Esophagus squamous epithelium (tissue), 5 donors: ENCODE measurements at regions not wholly inside any gene's neighbourhood (a gene's known extent, or its start where the extent isn't known, plus 50 kb on each side); places are given as distances from the start of the nearest gene placed in this dataset.

Experiments
- DNase-seq: peaks from one replicate; lab custom pipeline; 2025; lab: John Stamatoyannopoulos, UW
- H3K27ac ChIP-seq, 4 donors: fragments of 200-600 bp; sonication (generic); one replicate each; pipeline ENCODE4 v1.5.1; 2016 to 2019; ENCODE audit warnings: mild to moderate bottlenecking in 1 of 4
- H3K27me3 ChIP-seq, 4 donors: fragments of 200-600 bp; sonication (generic); 1 replicate in 3 of 4; 2 replicates in 1 of 4; pipeline versions ENCODE4 v1.5.1 to v1.6.0; 2017 to 2021; ENCODE audit warnings: antibody characterized with exemption in 1 of 4
- H3K36me3 ChIP-seq, 3 donors: fragments of 200-600 bp; sonication (generic); one replicate each; pipeline ENCODE4 v1.5.1; 2016 to 2019
- H3K4me1 ChIP-seq, 3 donors: fragments of 200-600 bp; sonication (generic); one replicate each; pipeline ENCODE4 v1.5.1; 2017 to 2019
- H3K4me3 ChIP-seq, 4 donors: fragments of 200-600 bp; sonication (generic); 1 replicate in 3 of 4; 2 replicates in 1 of 4; pipeline ENCODE4 v1.5.1; 2016 to 2019; ENCODE audit warnings: mild to moderate bottlenecking in 2 of 4, moderate library complexity in 1 of 4
- H3K9me3 ChIP-seq, 3 donors: fragments of 200-600 bp; sonication (generic); one replicate each; pipeline ENCODE4 v1.5.1; 2016 to 2019
- CTCF ChIP-seq, 6 experiments: fragments of 450-650 bp in 4 of 6; fragments of 200-600 bp in 2 of 6; sonication (generic) in 2 of 6; IDR thresholded peaks; one replicate each; pipeline ENCODE4 v1.5.1; 2016 to 2019; ENCODE audit warnings: antibody characterized with exemption in 6 of 6, mild to moderate bottlenecking in 4 of 6, moderate library complexity in 4 of 6
- POLR2A ChIP-seq, 4 donors: fragments of 450-650 bp; IDR thresholded peaks; one replicate each; pipeline ENCODE4 v1.6.1; 2017; ENCODE audit warnings: antibody characterized with exemption in 4 of 4, mild to moderate bottlenecking in 4 of 4, moderate library complexity in 3 of 4
- WGBS, 2 donors: methylation state at CpG; one replicate each; pipeline ENCODE4 v1.1.5; 2018; 5-methylcytosine and 5-hydroxymethylcytosine counted together
- intact Hi-C: fragments of 100-400 bp; cut with DNase I; formaldehyde crosslinking; loops from one replicate; pipeline ENCODE4 v1.15.0; 2022
- donor health status: DM: yes; HTN: yes; CAD: no.

DNA sequence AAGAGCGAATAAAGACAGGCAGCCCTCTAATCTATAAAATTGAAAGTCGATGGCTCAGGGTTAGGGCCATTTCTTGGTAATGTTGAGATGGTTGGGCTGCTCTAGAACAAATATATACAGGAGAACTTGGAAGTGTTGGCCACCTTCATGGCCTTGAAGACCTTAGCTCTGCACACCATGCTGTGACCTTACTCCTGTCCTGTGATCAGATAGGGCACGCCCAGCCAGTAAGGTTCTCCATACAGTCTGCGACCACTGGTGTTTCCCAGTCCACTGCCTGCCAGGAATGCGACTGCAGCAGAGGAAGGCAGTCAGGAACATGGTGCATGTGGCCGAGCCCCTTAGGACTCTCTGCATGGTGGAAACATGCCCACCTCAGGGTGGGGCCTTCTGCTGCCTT is 73.2 kb upstream of the PSMA6 start:
- TF ChIP-seq POLR2A (IDR thresholded peaks at IDR 0.05): no peak
- TF ChIP-seq CTCF (IDR thresholded peaks at IDR 0.05): no peak
- Histone ChIP-seq H3K36me3 (no peaks in the 10 kb centered on the region), H3K27ac (no peak overlapping the region), H3K27me3 (no peaks in the 10 kb centered on the region), H3K9me3 (no peaks in the 10 kb centered on the region), H3K4me1 (peaks cover 0 to 13% (median 6%) of the 10 kb centered on the region in 3 donors), H3K4me3 (no peak overlapping the region)
- intact Hi-C loops: loop anchor here (5.0 kb wide), 1 partner anchor 193 kb away; no protein-coding TSS in a partner anchor
- DNase-seq: no peak
- 91 to 93% methylated on average over 2 to 5 of the region's 6 CpGs for WGBS, 2 donors

- no peak for TF ChIP-seq POLR2A (IDR thresholded peaks at IDR 0.05)
- TF ChIP-seq CTCF (IDR thresholded peaks at IDR 0.05): no peak
- H3K4me3 ChIP-seq: no peak overlapping the region
- peaks cover 0 to 2% (median 0%) of the 10 kb centered on the region in 3 donors for H3K4me1 ChIP-seq
- no peak overlapping the region for H3K27ac ChIP-seq
- no peaks in the 10 kb centered on the region for H3K36me3 ChIP-seq
- DNase-seq: no peak
- WGBS, 2 donors: 95 to 96% methylated on average over 3 of the region's 3 CpGs
- intact Hi-C loops: no loop called here
- no peaks in the 10 kb centered on the region for H3K27me3 ChIP-seq
- H3K9me3 ChIP-seq: no peaks in the 10 kb centered on the region
Observed at GRCh38 chr14:35220027-35220676, 72.0 kb upstream of the PSMA6 start.

- Histone ChIP-seq H3K4me3 (no peak overlapping the region), H3K4me1 (no peaks in the 10 kb centered on the region), H3K9me3 (no peaks in the 10 kb centered on the region), H3K27me3 (no peaks in the 10 kb centered on the region), H3K36me3 (no peaks in the 10 kb centered on the region), H3K27ac (no peak overlapping the region)
- intact Hi-C loops: no loop called here
- no peak for DNase-seq
- no peak for TF ChIP-seq POLR2A (IDR thresholded peaks at IDR 0.05)
- TF ChIP-seq CTCF (IDR thresholded peaks at IDR 0.05): no peak
- WGBS, 2 donors: 100% methylated on average over 1 of the region's 1 CpG
Observed at GRCh38 chr14:35220920-35221319, 71.3 kb upstream of the PSMA6 start.

- H3K27me3 ChIP-seq: no peaks in the 10 kb centered on the region
- no peaks in the 10 kb centered on the region for H3K4me1 ChIP-seq
- no peak overlapping the region for H3K27ac ChIP-seq
- no peaks in the 10 kb centered on the region for H3K9me3 ChIP-seq
- no peak for TF ChIP-seq POLR2A (IDR thresholded peaks at IDR 0.05)
- no peak for TF ChIP-seq CTCF (IDR thresholded peaks at IDR 0.05)
- DNase-seq: no peak
- intact Hi-C loops: no loop called here
- no peaks in the 10 kb centered on the region for H3K36me3 ChIP-seq
- WGBS, 2 donors: 70 to 79% methylated on average over 3 of the region's 3 CpGs
- H3K4me3 ChIP-seq: no peak overlapping the region
Observed at GRCh38 chr14:35221462-35221861, 70.7 kb upstream of the PSMA6 start.

DNA sequence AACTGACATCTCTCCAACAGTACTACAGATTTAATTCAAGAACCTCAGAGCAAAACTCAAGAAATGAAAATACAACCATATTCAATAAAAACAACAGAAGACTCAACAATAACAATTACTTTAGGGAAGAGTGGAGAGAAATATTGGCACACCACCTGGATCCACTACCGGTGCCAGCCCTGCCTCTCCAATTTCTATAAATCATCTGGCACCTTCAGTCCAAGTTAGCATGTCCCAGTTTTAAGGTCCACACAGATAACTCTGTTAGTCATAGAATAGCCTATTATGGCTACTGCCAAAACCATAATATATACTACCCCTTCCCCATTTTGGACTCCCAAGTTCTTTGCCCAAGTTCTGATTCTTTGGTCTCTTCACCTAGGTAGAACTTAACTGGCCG is 69.9 kb upstream of the PSMA6 start:
- no peak for TF ChIP-seq CTCF (IDR thresholded peaks at IDR 0.05)
- no peak for TF ChIP-seq POLR2A (IDR thresholded peaks at IDR 0.05)
- H3K27me3 ChIP-seq: no peaks in the 10 kb centered on the region
- no peaks in the 10 kb centered on the region for H3K9me3 ChIP-seq
- H3K36me3 ChIP-seq: no peaks in the 10 kb centered on the region
- WGBS, 2 donors: 73 to 75% methylated on average over 2 of the region's 2 CpGs
- intact Hi-C loops: no loop called here
- H3K27ac ChIP-seq: no peak overlapping the region
- DNase-seq: no peak
- H3K4me1 ChIP-seq: no peaks in the 10 kb centered on the region
- H3K4me3 ChIP-seq: no peak overlapping the region
